ENCODE measurements at regions not wholly inside any gene's neighbourhood (a gene's known extent, or its start where the extent isn't known, plus 50 kb on each side); places are given as distances from the start of the nearest gene placed in this dataset.

- TF ChIP-seq CTCF (IDR thresholded peaks at IDR 0.05; ENCODE audit: low read length) (no peak), EZH2 (IDR thresholded peaks at IDR 0.05; ENCODE audit: borderline replicate concordance, low read length) (no peak)
Observed at GRCh38 chr10:83512681-83513080, 626.6 kb upstream of the GHITM start.

Data from OCI-LY1 (cell line).